ENCODE measurements at regions not wholly inside any gene's neighbourhood (a gene's known extent, or its start where the extent isn't known, plus 50 kb on each side); places are given as distances from the start of the nearest gene placed in this dataset.
"Not testable (repeated sequence)": the region's sequence is repeated elsewhere in the genome, so short reads cannot be mapped to it uniquely, and the experiment has no call there.

DNA sequence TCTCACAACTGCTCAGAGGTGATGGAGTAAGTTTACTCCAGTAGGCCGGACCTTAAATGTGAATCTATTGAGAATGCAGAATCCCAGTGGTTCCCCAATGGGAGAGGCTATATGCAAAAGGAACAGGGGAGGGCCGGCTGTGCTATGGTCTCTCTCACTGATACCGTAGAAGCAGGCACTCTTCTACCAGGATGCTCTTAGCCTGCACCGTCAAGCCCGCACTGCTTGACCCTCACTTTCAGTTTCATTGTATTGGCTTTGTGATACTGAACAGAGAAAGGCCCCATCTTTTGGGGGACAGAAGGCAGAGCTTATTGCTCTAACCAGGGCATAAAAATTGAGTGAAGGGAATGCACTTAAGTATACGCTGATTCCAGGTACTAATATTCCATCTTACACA, 615.0 kb upstream of the RGMB start:
- DNase-seq, result no peak

DNA sequence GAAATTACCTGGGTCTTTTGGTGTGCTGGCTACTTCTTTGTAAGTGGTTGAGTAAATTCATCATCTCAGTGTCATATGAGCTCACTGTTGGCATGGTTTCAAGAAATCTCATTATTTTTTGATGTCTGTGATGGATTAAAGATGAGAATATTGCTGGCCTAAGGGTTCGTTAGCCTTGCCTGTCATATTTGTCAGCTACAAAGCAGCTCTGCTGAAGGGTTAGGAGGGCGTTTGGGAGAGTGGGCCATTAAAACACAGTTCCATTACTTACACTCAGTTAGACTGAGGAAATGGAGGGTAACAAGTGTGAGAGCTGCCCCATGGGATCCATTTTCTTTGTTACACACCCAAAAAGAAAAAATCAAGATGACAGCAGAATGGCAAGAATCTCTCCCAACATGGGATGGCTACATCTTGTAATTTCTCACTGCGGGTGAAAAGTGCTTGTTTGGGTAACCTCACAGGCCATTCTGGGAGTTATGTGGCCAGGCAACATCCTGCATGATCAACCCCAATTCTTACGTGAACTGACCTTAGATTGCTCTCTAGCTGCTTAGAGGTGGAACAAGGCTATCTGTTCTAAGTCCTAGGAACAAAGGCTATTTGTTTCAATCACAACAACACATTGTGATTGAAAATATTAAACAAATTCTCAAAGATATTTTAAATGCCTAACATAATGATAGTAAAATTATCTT, 609.5 kb upstream of the RGMB start:
- DNase-seq, result peak; percentile 3

DNA sequence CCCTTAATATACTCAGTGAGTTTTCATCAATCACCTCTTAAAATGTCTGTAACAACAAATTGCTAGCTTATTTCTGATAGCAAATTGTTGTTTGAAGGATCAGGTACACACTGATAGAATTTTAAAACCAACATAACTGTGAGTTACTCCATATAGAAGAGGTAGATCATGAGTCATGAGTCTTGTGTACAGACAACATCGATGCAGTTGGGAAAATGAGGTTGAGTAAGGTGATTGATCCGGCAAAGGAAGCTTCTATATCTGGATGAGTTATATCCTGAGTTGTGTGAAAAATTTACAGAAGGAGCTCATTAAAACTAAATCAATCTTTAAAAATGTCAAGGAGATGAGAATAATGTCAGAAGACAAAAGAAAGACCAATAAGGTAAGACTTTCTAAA, 604.6 kb upstream of the RGMB start:
- DNase-seq, result no peak

DNA sequence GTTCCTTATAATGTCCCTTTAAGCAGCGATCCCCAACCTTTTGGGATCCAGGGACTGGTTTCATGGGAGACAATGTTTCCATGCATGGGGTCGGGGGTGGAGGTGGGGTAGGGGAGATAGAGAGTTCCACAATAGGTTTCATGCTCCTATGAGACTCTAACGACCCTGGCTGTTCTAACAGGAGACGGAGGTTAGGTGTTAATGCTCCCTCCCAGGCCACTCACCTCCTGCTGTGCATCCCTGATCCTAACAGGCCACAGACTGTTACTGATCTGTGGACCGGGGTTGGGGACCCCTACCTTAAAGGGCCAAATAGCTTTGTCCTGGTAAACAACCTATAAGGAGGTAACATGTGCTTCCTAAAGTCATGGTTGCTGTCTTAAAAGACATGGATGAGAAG, 602.5 kb upstream of the RGMB start:
- no peak for DNase-seq

DNA sequence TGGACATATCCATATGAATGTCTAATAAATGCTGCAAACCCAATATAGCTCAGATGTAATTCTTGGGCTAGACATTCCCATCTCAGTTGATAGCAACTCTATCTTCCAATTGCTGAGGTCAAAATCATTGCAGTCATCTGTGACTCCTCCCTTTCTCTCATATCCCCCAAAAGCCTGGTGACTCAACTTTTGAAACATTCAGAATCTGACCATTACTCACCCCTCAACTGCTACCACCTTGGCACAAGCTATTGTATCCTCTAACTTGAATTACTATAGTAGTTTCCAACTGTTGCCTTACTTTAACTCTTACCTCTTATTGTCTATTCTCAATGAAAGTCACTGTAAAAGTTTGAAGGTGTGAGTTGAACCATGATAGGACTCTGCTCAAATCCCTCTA, 600.1 kb upstream of the RGMB start:
- no peak for DNase-seq

DNA sequence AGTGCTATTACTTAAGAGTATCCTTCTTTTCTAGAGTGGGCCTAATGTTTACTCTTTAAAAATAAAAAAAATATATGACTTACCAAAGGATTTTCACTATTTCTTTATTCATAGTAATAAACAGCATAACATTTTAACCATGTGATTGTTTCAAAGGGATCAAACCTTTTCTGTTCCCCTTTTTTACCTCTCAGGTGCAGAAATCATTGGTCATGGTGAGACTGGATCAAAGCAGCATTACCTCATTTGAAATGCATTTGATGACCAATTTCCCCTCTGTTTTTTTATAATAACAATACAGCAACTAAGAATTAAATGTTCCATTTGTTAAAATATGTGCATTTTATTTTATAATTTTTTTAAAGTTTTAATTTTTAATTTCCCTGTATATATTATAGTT, 598.0 kb upstream of the RGMB start:
- no peak for DNase-seq

DNA sequence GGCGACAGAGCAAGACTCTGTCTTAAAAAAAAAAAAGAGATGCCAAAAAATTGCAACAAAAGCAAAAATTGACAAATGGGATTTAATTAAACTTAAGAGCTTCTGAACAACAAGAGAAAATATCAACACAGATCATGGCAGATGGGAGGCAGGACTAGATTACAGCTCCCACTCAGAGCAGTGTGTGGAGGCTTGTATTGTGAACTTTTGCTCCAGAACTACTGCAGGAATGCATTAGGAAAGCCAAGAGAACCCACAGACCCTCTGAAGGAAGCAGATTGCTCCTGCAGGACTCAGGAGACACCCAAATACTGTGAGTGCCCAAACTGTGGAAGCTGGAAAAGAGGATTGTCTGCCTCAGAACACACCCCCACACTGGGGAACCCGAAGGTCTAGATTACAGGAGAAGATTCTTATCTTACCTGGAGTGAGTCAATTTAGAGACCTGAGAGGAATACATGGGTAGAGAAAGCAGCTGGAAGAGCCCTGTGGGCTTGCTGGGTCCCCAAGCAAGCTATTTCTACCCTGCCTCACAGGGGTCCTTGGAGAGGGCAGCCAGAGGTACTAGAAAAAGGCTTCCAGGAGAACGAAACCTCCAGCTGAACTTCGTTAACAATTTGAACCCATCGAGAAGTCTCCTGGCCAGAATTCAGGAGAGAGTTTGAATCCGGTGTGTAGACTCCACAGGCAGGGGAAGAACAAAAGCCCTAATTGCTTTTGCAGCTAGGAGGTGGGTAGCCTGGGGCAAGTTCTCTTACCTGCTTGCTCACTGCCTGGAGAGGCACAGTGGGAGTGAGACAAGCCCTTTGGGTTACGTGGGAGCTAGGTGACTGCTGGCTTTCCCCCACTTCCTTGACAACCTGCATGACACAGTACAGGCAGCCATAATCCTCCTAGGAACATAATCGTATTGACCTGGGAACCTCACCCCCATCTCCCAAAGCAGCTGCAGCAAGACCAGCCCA, 593.4 kb upstream of the RGMB start:
- DNase-seq, result no peak

DNA sequence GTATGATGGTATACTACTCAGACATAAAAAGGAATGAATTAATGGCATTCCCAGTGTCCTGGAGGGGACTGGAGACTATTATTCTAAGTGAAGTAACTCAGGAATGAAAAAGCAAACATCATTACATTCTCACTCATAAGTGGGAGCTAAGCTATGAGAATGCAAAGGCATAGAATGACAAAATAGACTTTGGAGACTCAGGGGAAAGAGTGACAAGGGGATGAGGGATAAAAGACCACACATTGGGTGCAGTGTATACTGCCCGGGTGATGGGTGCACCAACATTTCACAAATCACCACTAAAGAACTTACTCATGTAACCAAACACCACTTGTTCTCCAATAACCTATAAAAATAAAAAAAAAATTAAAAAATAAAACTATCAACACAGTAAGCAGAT, 587.3 kb upstream of the RGMB start:
- no peak for DNase-seq

DNA sequence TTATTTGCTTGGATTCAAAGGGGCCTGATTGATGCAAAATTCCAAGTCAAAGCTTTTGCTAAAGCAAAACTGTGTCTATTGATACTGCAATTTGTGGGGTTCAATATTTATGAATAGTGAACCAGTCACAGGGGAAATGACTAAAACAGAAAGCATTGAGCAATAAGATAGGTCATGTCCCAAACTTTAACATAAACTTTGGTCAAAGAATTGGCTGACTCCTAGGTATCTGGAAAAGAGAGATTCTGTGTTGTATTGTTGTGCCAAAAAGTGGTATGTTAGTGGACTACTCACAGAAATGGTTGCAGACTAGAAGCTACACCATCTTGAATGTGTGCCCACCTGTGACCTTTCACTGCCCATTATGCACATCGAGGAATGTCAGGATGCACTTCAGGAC, 585.5 kb upstream of the RGMB start:
- no peak for DNase-seq

DNA sequence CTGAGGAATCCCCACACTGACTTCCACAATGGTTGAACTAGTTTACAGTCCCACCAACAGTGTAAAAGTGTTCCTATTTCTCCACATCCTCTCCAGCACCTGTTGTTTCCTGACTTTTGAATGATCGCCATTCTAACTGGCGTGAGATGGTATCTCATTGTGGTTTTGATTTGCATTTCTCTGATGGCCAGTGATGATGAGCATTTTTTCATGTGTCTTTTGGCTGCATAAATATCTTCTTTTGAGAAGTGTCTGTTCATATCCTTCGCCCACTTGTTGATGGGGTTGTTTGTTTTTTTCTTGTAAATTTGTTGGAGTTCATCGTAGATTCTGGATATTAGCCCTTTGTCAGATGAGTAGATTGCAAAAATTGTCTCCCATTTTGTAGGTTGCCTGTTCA, 583.1 kb upstream of the RGMB start:
- not testable (repeated sequence) for DNase-seq

DNA sequence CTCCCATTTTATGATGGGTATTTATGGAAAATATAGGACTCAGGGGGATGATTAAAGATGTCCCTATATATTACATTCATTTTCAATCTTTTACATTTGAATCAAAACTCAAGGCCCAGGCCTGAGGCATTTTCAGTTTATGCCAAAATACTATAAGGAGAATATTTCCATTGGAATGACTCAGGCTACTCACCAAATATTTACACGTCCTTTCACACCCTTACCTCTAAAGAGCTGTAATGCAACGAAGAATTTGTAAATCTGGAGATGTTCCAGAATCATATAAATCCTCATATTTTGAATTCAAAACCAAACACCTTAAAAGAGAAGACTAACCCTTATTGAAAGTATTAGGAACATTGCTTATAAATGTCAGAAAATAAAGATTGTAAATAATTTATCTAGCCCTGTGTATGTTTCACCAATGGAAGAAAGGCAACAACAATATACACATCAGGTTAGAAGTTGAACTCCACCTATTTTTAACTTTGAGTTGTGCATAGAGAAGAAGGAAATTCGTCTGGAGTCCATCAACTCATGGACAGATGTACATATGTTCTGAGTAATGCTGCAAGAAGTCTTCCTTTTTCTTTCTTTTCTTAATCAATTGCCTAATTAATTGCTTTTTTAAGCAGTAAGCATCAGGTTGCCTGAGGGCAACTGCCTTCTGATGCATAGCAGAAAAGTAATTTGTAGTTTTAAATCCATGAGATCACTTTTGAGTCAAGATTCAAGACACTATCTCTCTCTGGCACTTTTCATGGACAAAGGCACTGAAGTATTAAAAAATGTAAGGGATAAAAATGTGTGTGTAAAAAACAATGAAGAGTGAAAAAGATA, 579.3 kb upstream of the RGMB start:
- no peak for DNase-seq

DNA sequence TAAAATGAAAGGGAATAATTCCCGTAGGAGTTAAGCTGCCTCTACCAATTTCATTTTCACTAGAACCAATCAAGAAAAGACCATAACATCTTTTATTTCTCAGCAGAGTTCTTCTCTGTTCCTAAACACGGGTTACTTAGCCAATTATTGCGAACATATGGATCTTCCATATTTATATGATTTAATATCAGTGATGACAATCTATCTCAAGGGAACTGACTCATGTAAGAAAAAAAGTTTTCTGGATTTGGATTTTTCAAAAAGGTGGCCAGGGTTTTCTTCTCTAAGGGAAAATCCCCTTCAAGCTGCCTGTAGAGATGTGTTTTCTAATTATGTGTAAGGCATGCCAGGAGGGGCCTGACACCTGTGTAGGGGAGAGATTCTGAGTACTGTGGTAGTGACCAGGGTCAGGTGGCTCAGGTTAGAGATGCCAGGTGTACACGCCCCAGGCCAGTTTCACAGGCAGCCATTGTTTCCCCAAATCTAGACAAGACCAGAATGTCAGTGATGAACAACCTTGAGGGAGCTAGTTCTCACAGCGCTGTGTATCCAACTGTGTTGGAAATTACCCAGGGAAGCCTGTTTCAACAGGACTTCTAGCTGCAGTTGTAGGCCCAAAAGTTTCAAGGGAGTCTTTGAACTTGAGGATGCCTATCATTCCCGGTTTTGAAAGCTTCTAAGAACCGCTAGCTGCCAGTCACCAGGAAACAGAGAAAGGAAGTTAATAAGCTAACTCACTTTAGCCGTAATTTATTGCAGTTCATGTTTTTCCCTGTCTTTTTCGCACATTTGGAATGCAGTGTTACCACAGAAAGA, 572.5 kb upstream of the RGMB start:
- DNase-seq, result no peak

DNA sequence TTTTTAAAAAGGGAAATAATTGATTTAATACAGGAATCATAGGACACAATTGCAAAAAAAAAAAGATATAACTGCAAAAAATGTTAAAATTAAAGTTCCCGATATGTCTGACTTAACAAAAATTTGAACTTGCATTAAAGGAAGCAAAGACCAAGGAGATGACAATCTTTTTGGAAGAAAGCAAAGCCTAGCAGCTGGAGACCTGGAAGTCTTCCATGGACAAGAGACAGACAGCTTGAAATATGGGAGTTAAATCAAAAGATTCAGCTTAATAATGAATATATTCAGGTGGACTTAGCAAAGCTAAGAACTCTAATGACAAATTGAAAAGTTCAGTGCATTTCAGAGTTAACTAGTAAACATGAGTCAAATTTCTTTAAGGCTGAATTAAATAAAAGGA, 568.7 kb upstream of the RGMB start:
- no peak for DNase-seq

DNA sequence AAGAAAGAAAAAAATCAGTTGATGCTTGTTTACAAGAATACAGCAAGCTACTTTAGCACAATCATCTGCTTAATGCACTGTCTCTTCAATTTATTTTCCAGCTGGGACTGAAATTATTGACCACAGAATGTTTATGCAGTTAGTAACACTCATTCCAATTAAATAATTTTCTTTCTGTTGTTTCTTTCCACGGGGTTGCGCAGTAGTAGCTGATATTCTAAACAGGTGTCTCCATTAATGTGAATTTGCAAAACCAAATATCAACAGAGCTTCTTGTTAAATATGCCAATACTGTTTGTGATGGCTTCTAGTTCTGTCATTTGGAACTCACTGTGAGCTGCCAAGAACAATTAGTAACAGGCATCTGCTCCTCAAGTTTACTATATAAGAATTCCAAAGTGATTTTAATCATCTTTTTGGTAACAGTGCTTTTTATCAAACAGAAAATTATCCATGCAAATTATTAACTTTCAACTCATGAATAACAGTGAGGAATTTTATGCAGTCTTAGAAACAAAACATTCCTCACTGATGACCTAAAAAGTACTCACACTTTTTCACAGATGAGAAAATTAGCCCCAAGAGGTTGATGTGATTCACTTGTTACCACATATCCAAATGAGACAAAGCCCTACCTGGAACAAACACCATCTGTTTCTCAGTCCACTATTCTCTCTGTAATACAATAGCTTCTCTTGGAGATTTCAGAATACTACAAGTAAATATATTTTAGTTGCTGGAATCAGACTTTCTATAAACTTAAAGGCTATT, 567.6 kb upstream of the RGMB start:
- no peak for DNase-seq

DNA sequence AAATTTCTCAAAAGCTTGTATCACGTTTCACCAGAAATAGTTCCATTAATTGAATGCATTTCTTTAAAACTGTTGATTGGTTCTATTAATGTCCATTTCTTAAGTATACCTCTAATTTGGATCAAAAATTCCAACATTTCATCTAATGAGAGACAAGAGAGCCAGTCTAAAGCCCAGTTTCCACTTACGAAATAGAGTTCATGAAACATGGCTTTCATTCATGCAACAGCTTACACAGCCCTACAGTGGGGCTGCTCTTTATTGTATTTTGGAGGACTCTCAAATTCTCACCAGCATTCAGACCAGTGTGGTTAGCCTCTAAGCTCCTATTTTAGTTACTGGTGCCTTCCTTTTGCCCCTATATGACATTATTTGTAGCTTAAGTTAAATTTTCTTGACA, 566.9 kb upstream of the RGMB start:
- DNase-seq, result no peak

DNA sequence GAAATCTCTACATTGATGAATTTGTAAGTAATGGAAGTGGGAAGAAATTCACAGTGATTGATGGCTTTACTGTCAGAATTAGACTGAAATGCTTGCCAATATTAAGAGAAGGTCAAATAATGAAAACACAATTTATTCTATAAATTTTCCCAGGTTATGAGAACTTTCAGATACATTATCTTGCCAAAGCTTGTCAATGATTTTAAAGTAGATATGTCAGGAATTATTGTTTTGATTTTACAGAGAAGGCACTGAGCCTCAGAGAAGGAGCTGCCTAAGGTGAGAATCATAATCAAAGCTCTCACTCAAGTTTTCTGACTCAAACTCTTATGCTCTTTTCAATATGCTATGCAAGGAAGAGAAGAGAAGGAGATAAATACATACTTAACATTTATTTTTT, 564.0 kb upstream of the RGMB start:
- no peak for DNase-seq

DNA sequence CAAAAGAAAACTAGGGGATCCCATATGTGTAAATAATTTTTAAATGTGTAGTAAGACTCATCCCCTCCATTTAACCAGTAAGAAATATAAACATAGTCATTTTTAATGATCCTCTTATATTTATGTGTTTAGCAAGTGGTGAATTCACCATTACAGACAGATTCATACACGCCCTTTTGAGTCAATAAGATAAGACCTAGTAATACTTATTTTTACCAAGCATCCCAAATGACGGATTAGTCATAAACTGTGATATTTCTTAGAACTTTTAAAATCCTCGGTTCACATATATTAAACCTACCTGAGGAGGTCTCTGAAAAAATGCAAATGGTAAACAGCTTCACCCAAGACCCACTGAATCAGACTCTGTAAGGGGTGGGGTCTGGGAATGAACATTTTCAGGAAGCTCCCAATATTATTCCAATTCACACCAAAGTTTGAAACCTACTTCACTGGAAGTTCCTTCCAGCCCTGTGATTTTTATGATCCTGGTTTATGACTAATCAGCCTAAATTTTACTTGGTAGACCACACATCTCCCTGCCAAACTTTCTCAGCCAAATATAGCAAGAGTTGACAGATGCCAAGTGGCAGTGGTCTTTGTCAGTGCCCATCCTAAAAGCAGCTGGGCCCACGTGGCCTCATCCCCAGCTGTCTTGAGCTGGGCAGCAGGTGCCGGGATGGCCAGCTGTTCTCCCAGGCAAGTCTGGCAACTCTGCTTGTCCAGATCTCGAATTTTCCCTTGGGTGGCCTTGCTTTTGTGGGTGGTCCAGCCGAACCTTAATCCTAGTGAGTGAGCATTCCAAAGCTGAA, 559.0 kb upstream of the RGMB start:
- DNase-seq, result no peak

DNA sequence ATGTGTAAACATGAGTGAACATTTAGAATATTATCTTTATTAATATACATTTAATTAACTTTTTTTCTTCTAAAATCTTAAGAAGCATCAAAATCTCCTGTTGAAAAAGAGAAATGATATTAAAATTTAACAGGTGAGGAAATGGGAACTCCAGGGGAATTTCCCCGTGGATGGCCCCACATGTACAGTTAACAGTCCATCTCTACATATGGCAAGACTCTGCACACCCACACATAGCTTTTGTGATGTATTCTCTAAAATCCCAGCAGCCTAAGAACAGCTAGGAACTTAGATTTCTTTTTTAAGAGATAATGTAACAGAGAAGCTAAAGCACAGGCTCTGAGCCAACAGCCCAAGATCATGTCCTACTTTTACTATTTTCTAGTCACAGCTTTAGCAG, 556.3 kb upstream of the RGMB start:
- DNase-seq, result no peak

DNA sequence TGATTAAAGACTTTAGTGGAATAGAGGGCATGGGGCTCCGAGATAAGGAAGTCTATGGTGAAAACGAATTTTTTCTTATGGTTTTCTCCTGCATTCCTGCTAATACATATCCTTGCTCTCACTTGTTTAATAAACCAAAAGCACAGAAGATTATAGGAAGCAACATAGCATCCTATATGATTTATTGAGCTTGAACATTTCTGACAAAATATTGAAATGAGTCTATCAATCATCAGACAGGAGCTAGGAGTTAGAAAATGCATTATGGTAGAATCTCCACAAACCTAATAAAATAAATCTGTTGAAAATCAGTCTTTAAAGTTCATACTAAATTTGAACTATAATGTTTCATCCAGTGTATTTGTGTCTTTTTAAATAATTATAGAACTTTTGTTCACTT, 554.6 kb upstream of the RGMB start:
- DNase-seq, result no peak

DNA sequence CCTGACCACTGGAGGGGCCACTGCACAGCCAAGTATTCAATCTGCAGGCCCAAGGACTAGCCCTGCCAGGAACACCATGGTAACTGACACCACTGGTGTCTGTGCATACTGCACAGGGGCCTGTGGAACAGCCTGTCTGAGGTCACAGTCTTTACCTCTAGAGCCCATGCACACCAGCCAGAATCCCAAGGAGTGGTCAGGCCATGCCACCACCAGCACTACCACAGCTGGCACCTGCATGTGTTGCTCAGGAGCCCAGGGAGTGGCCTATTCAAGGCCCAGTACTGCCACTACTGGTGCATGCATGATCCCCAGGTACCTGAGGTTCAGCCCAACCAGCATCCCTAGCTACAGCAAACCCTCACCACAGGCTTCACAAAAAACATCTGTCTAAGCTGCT, 546.0 kb upstream of the RGMB start:
- DNase-seq, result no peak

DNA sequence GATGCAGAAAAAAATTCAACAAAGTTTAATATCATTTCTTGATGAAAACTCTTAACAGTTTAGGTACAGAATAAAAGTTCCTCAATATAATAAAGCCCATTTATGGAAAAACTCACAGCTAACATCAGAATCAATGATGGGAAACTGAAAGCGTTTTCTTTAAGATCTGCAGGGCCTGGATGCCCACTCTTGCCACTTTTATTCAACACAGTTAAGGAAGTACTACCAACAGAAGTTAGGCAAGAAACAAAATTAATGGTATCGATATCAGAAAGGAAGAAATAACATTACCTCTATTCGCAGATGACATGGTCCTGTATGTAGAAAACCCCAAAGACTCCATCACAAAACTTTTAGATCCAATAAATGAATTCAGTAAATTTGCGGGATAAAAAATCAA, 542.4 kb upstream of the RGMB start:
- DNase-seq, result no peak
